HEK293 (cell line): ENCODE measurements at regions not wholly inside any gene's neighbourhood (a gene's known extent, or its start where the extent isn't known, plus 50 kb on each side); places are given as distances from the start of the nearest gene placed in this dataset.

ENCODE experiments used
- CTCF ChIP-seq: fragments of 450-650 bp; formaldehyde crosslinking; IDR thresholded peaks from 2 replicates; pipeline ENCODE4 v1.5.1; 2016; ENCODE audit warnings: missing biosample characterization, missing genetic modification characterization
- KLF16 ChIP-seq: fragments of 450-650 bp; formaldehyde crosslinking; IDR thresholded peaks from 2 replicates; pipeline ENCODE4 v1.5.1; 2017; ENCODE audit warnings: missing biosample characterization, missing genetic modification characterization
- ZBTB10 ChIP-seq: fragments of 450-650 bp; formaldehyde crosslinking; IDR thresholded peaks from 2 replicates; pipeline ENCODE4 v1.5.1; 2016; ENCODE audit warnings: missing biosample characterization, missing genetic modification characterization
- ZNF114 ChIP-seq: fragments of 450-650 bp; formaldehyde crosslinking; IDR thresholded peaks from 2 replicates; pipeline ENCODE4 v1.5.0; 2017; ENCODE audit warnings: missing biosample characterization, missing genetic modification characterization
- ZNF16 ChIP-seq: fragments of 450-650 bp; formaldehyde crosslinking; IDR thresholded peaks from 2 replicates; pipeline ENCODE4 v1.5.1; 2016; ENCODE audit warnings: low read depth, missing biosample characterization, missing genetic modification characterization
- ZNF274 ChIP-seq, 2 experiments: fragments of 200-500 bp in 1 of 2; fragments of 450-650 bp in 1 of 2; sonication (Bioruptor generic) in 1 of 2; formaldehyde crosslinking in 1 of 2; IDR thresholded peaks; 2 replicates each; pipeline versions ENCODE4 v1.5.1 to v1.6.1; 2014 to 2016; ENCODE audit warnings: borderline replicate concordance in 1 of 2, inconsistent platforms in 1 of 2, low read length in 1 of 2, missing biosample characterization in 1 of 2, missing genetic modification characterization in 1 of 2
- ZNF768 ChIP-seq: fragments of 450-650 bp; formaldehyde crosslinking; IDR thresholded peaks from 2 replicates; pipeline ENCODE4 v1.5.1; 2018; ENCODE audit warnings: missing biosample characterization, mild to moderate bottlenecking, missing genetic modification characterization
- ZNF777 ChIP-seq: fragments of 450-650 bp; formaldehyde crosslinking; IDR thresholded peaks from 2 replicates; pipeline ENCODE4 v1.5.1; 2017; ENCODE audit warnings: missing biosample characterization, missing genetic modification characterization, borderline replicate concordance

DNA sequence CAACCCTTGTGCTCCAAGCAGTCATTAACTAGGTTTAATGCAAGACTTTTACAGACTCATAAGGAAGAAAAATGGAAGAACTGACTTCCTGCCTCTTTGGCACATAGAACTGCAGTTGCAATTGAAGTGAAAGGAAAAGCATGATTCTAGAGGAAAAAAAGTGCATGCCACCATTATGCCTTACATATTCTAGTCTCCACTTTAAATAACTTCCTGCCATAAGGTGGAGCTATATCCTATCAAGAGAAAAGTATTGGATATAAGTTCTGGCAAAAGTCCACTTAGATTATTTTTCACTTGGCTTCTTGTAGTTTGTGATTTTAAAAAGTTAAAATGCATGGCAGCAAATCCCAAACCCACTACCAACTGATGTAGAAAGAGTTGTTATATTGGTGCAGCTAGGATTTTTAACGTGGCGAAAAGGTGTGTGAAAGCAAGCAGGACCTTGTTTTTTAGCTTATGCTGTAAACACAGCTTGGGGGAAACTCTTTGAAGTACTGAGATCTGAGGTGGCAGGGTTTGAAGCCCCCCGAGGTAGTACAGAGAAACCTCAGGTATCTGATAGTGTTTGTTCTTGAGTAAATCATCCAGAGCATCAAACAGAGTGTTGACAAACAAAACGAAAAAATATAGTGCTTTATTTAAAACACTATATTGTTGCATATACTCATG is 117.9 kb downstream of the ANXA1 start:
- no peak for TF ChIP-seq ZNF16
- no peak for TF ChIP-seq ZNF777
- TF ChIP-seq ZNF274 (IDR thresholded peaks at IDR 0.05; ENCODE audit: low read length), result no peak
- TF ChIP-seq ZNF274 (tag by site-specific recombination; IDR thresholded peaks at IDR 0.05; ENCODE audit: borderline replicate concordance), result no peak
- TF ChIP-seq ZNF768 (tag by site-specific recombination), result no peak
- no peak for TF ChIP-seq CTCF (tag by site-specific recombination)
- no peak for TF ChIP-seq ZNF114 (tag by site-specific recombination)
- TF ChIP-seq ZBTB10 (tag by site-specific recombination), result no peak
- TF ChIP-seq KLF16, result no peak
